WTC11 (cell line): ENCODE measurements at regions not wholly inside any gene's neighbourhood (a gene's known extent, or its start where the extent isn't known, plus 50 kb on each side); places are given as distances from the start of the nearest gene placed in this dataset.

Experiments
- ATAC-seq: fragments of 200-7000 bp; cut with Tn5 transposase; 2 replicates; pipeline ENCODE4 v1.10.0; 2021; ENCODE audit warnings: mild to moderate bottlenecking, moderate library complexity
- CTCF ChIA-PET: fragments of 300-600 bp; sonication (Branson Sonifier 250); formaldehyde crosslinking; loops from one replicate; lab custom pipeline; 2021; ENCODE audit warnings: antibody characterized with exemption; lab: Charles Lee
- POLR2A ChIA-PET: fragments of 350-600 bp; sonication (Branson Sonifier 250); formaldehyde crosslinking; loops from one replicate; lab custom pipeline; 2021; ENCODE audit warnings: antibody characterized with exemption; lab: Charles Lee
- DNase-seq: peaks from one replicate; pipeline ENCODE4 v3.0.0; 2021; ENCODE audit warnings: low spot score
- H3K27ac Mint-ChIP-seq: 2 replicates; pipeline ENCODE4 v1.8.0; 2021; ENCODE audit warnings: mixed read lengths
- H3K27me3 Mint-ChIP-seq: 2 replicates; pipeline ENCODE4 v1.8.0; 2021; ENCODE audit warnings: low read depth, mild to moderate bottlenecking, moderate library complexity, mixed read lengths
- H3K36me3 Mint-ChIP-seq: 2 replicates; pipeline ENCODE4 v1.8.0; 2021; ENCODE audit warnings: mixed read lengths
- H3K4me1 Mint-ChIP-seq: 2 replicates; pipeline ENCODE4 v1.8.0; 2022; ENCODE audit warnings: mixed read lengths
- H3K4me3 Mint-ChIP-seq: 2 replicates; pipeline ENCODE4 v1.8.0; 2021; ENCODE audit warnings: mild to moderate bottlenecking, moderate library complexity, mixed read lengths
- H3K9me3 Mint-ChIP-seq: 2 replicates; pipeline ENCODE4 v1.8.0; 2021; ENCODE audit warnings: mixed read lengths
- CTCF ChIP-seq: fragments of 200-600 bp; IDR thresholded peaks from 2 replicates; pipeline ENCODE4 v1.8.0; 2022; ENCODE audit warnings: antibody characterized with exemption
- EMX1 ChIP-seq: fragments of 250-450 bp; sonication (Bioruptor Pico); IDR thresholded peaks from 2 replicates; pipeline ENCODE4 v1.8.0; 2021; ENCODE audit warnings: mild to moderate bottlenecking
- ESRRA ChIP-seq: sonication (generic); formaldehyde crosslinking; IDR thresholded peaks from 2 replicates; pipeline ENCODE4 v1.8.1; 2022; ENCODE audit warnings: mild to moderate bottlenecking, missing genetic modification reagents, borderline replicate concordance
- FOXK1 ChIP-seq: sonication (generic); formaldehyde crosslinking; IDR thresholded peaks from 2 replicates; pipeline ENCODE4 v1.8.0; 2022; ENCODE audit warnings: mild to moderate bottlenecking, moderate library complexity, missing genetic modification reagents
- MYBL2 ChIP-seq: sonication (generic); formaldehyde crosslinking; IDR thresholded peaks from 2 replicates; pipeline ENCODE4 v1.8.1; 2023; ENCODE audit warnings: mild to moderate bottlenecking, moderate library complexity, missing genetic modification reagents
- NFATC4 ChIP-seq: fragments of 250-450 bp; sonication (Bioruptor Pico); IDR thresholded peaks from 2 replicates; pipeline ENCODE4 v1.9.0; 2021; ENCODE audit warnings: mild to moderate bottlenecking
- NFYB ChIP-seq: sonication (generic); formaldehyde crosslinking; conservative IDR thresholded peaks from 2 replicates; pipeline ENCODE4 v1.8.0; 2022; ENCODE audit warnings: low read depth, missing genetic modification reagents
- NR1H2 ChIP-seq: sonication (generic); formaldehyde crosslinking; IDR thresholded peaks from 2 replicates; pipeline ENCODE4 v1.9.0; 2021; ENCODE audit warnings: mild to moderate bottlenecking, moderate library complexity, missing genetic modification reagents
- OVOL2 ChIP-seq: fragments of 250-450 bp; sonication (Bioruptor Pico); IDR thresholded peaks from 2 replicates; pipeline ENCODE4 v1.9.0; 2021; ENCODE audit warnings: mild to moderate bottlenecking, borderline replicate concordance
- RELA ChIP-seq: sonication (generic); formaldehyde crosslinking; IDR thresholded peaks from 2 replicates; pipeline ENCODE4 v1.8.1; 2022; ENCODE audit warnings: missing genetic modification reagents, mild to moderate bottlenecking, borderline replicate concordance
- RORB ChIP-seq: fragments of 250-450 bp; sonication (Bioruptor Pico); IDR thresholded peaks from 2 replicates; pipeline ENCODE4 v1.9.0; 2021; ENCODE audit warnings: mild to moderate bottlenecking
- TEAD4 ChIP-seq: sonication (generic); formaldehyde crosslinking; IDR thresholded peaks from 2 replicates; pipeline ENCODE4 v1.8.0; 2022; ENCODE audit warnings: mild to moderate bottlenecking, missing genetic modification reagents
- ZBTB21 ChIP-seq: sonication (generic); formaldehyde crosslinking; IDR thresholded peaks from 2 replicates; pipeline ENCODE4 v1.8.1; 2023; ENCODE audit warnings: mild to moderate bottlenecking, missing genetic modification reagents, borderline replicate concordance
- ZNF281 ChIP-seq: sonication (generic); formaldehyde crosslinking; IDR thresholded peaks from 2 replicates; pipeline ENCODE4 v1.8.0; 2023; ENCODE audit warnings: mild to moderate bottlenecking, missing genetic modification reagents
- ZNF396 ChIP-seq: fragments of 250-450 bp; sonication (Bioruptor Pico); IDR thresholded peaks from 2 replicates; pipeline ENCODE4 v1.8.0; 2021; ENCODE audit warnings: mild to moderate bottlenecking, moderate library complexity, borderline replicate concordance
- ZNF416 ChIP-seq: fragments of 250-450 bp; sonication (Bioruptor Pico); IDR thresholded peaks from 2 replicates; pipeline ENCODE4 v1.9.0; 2021; ENCODE audit warnings: mild to moderate bottlenecking, inconsistent platforms
- ZNF423 ChIP-seq: fragments of 250-450 bp; sonication (Bioruptor Pico); IDR thresholded peaks from 2 replicates; pipeline ENCODE4 v2.1.2; 2022; ENCODE audit warnings: mild to moderate bottlenecking, moderate library complexity
- TF ChIP-seq, protein P1 (sequence below): sonication (generic); formaldehyde crosslinking; IDR thresholded peaks from 2 replicates; pipeline ENCODE4 v1.8.1; 2023; ENCODE audit warnings: mild to moderate bottlenecking, missing genetic modification reagents
- TF ChIP-seq, protein P2 (sequence below): sonication (generic); formaldehyde crosslinking; IDR thresholded peaks from 2 replicates; pipeline ENCODE4 v1.8.0; 2022; ENCODE audit warnings: mild to moderate bottlenecking, missing genetic modification reagents
- TF ChIP-seq, protein P3 (sequence below): sonication (generic); formaldehyde crosslinking; IDR thresholded peaks from 2 replicates; pipeline ENCODE4 v1.8.1; 2023; ENCODE audit warnings: mild to moderate bottlenecking, missing genetic modification reagents, moderate library complexity
- TF ChIP-seq, protein P4 (sequence below): sonication (generic); formaldehyde crosslinking; IDR thresholded peaks from 2 replicates; pipeline ENCODE4 v1.8.0; 2023; ENCODE audit warnings: missing genetic modification reagents

DNA sequence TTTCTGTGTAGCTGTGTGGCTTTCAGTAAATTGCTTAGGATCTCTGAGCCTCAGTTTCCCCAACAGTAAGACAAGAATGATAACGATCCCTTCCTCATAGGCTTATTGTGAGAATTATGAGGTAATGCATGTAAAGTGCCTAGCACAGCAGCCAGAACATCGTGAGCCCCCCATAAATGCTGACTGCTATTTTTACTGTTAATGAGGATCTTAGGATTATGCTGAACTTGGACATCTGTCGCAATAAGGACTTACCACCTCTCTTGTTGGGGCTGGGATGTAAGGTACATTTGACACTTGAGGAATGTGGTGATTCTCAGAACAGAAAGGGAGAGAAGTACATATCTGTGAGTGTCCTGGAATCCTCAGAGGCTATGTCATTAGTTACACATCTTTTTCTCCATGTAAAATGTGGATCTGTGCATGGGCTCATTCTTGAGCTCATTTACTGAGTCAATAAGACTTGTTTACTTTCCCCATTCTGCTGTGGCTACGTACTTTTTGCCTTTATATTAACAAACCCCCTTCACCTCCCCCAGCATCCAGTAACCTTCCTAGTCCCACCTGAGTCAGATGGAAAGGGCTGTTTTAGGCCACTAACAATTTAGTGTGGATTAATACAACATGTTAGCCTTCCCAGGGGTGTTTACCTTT lies 64.4 kb upstream of the PLEKHG1 start:
- H3K4me3 Mint-ChIP-seq: no peak overlapping the region
- H3K36me3 Mint-ChIP-seq: peaks cover 4% of the 10 kb centered on the region; the same call in 1 of the 2 replicates
- no peak overlapping the region for H3K27ac Mint-ChIP-seq
- TF ChIP-seq ZNF416 (CRISPR knock-in tag): no peak
- TF ChIP-seq OVOL2 (CRISPR knock-in tag): no peak
- TF ChIP-seq ESRRA (CRISPR knock-in tag): no peak
- TF ChIP-seq, protein P1, sequence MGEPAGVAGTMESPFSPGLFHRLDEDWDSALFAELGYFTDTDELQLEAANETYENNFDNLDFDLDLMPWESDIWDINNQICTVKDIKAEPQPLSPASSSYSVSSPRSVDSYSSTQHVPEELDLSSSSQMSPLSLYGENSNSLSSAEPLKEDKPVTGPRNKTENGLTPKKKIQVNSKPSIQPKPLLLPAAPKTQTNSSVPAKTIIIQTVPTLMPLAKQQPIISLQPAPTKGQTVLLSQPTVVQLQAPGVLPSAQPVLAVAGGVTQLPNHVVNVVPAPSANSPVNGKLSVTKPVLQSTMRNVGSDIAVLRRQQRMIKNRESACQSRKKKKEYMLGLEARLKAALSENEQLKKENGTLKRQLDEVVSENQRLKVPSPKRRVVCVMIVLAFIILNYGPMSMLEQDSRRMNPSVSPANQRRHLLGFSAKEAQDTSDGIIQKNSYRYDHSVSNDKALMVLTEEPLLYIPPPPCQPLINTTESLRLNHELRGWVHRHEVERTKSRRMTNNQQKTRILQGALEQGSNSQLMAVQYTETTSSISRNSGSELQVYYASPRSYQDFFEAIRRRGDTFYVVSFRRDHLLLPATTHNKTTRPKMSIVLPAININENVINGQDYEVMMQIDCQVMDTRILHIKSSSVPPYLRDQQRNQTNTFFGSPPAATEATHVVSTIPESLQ (CRISPR knock-in tag): no peak
- no peak for TF ChIP-seq CTCF
- no peak for TF ChIP-seq ZNF281
- ATAC-seq (no peak), DNase-seq (no peak)
- H3K27me3 Mint-ChIP-seq: peaks cover 5% of the 10 kb centered on the region; the same call in 1 of the 2 replicates
- H3K4me1 Mint-ChIP-seq: no peaks in the 10 kb centered on the region
- POLR2A ChIA-PET: no interaction called here
- CTCF ChIA-PET: interaction anchor here (1.0 kb wide), 1 partner anchor 151 kb away, joined by 3 read pairs; no protein-coding TSS in a partner anchor
- peaks cover 23% of the 10 kb centered on the region for H3K9me3 Mint-ChIP-seq

GRCh38 chr6:150535818-150536220 lies 63.9 kb upstream of the PLEKHG1 start:
- no peak for ATAC-seq

GRCh38 chr6:150536835-150537234 lies 62.9 kb upstream of the PLEKHG1 start:
- DNase-seq (no peak), ATAC-seq (no peak)
- Mint-ChIP-seq H3K4me3 (no peak overlapping the region), H3K27me3 (peaks cover 5% of the 10 kb centered on the region; the same call in 1 of the 2 replicates), H3K9me3 (peaks cover 23% of the 10 kb centered on the region), H3K27ac (no peak overlapping the region), H3K36me3 (peaks cover 4% of the 10 kb centered on the region; the same call in 1 of the 2 replicates), H3K4me1 (no peaks in the 10 kb centered on the region)
- ChIA-PET POLR2A (no interaction called here), CTCF (interaction anchor here (0.6 kb wide), 1 partner anchor 63 kb away, joined by 3 read pairs; the partner anchor contains the start of gene PLEKHG1)
- TF ChIP-seq ZNF396 (no peak), ZNF423 (CRISPR knock-in tag) (no peak), RELA (CRISPR knock-in tag) (no peak), MYBL2 (CRISPR knock-in tag) (no peak), NFATC4 (CRISPR knock-in tag) (no peak), OVOL2 (CRISPR knock-in tag) (no peak), NFYB (CRISPR knock-in tag) (no peak), RORB (CRISPR knock-in tag) (no peak), EMX1 (no peak), TEAD4 (CRISPR knock-in tag) (no peak), NR1H2 (CRISPR knock-in tag) (no peak)
- TF ChIP-seq, protein P2, sequence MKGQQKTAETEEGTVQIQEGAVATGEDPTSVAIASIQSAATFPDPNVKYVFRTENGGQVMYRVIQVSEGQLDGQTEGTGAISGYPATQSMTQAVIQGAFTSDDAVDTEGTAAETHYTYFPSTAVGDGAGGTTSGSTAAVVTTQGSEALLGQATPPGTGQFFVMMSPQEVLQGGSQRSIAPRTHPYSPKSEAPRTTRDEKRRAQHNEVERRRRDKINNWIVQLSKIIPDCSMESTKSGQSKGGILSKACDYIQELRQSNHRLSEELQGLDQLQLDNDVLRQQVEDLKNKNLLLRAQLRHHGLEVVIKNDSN (CRISPR knock-in tag): no peak
- TF ChIP-seq, protein P3, sequence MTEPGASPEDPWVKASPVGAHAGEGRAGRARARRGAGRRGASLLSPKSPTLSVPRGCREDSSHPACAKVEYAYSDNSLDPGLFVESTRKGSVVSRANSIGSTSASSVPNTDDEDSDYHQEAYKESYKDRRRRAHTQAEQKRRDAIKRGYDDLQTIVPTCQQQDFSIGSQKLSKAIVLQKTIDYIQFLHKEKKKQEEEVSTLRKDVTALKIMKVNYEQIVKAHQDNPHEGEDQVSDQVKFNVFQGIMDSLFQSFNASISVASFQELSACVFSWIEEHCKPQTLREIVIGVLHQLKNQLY (CRISPR knock-in tag): no peak
- TF ChIP-seq, protein P4, sequence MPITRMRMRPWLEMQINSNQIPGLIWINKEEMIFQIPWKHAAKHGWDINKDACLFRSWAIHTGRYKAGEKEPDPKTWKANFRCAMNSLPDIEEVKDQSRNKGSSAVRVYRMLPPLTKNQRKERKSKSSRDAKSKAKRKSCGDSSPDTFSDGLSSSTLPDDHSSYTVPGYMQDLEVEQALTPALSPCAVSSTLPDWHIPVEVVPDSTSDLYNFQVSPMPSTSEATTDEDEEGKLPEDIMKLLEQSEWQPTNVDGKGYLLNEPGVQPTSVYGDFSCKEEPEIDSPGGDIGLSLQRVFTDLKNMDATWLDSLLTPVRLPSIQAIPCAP (CRISPR knock-in tag): no peak

More at GRCh38 chr6:150535818-150536220, 63.9 kb upstream of the PLEKHG1 start:
- H3K9me3 Mint-ChIP-seq: peaks cover 23% of the 10 kb centered on the region
- H3K27me3 Mint-ChIP-seq: peaks cover 5% of the 10 kb centered on the region; the same call in 1 of the 2 replicates
- no peaks in the 10 kb centered on the region for H3K4me1 Mint-ChIP-seq
- DNase-seq: no peak
- no peak overlapping the region for H3K4me3 Mint-ChIP-seq
- POLR2A ChIA-PET: no interaction called here
- H3K36me3 Mint-ChIP-seq: peaks cover 4% of the 10 kb centered on the region; the same call in 1 of the 2 replicates
- CTCF ChIA-PET: no interaction called here
- no peak overlapping the region for H3K27ac Mint-ChIP-seq
- TF ChIP-seq ZBTB21 (no peak), FOXK1 (CRISPR knock-in tag) (no peak)
